ENCODE measurements at regions not wholly inside any gene's neighbourhood (a gene's known extent, or its start where the extent isn't known, plus 50 kb on each side); places are given as distances from the start of the nearest gene placed in this dataset.
A peak's percentile ranks its signal among the peaks of the same experiment; 100 is the strongest.

DNA sequence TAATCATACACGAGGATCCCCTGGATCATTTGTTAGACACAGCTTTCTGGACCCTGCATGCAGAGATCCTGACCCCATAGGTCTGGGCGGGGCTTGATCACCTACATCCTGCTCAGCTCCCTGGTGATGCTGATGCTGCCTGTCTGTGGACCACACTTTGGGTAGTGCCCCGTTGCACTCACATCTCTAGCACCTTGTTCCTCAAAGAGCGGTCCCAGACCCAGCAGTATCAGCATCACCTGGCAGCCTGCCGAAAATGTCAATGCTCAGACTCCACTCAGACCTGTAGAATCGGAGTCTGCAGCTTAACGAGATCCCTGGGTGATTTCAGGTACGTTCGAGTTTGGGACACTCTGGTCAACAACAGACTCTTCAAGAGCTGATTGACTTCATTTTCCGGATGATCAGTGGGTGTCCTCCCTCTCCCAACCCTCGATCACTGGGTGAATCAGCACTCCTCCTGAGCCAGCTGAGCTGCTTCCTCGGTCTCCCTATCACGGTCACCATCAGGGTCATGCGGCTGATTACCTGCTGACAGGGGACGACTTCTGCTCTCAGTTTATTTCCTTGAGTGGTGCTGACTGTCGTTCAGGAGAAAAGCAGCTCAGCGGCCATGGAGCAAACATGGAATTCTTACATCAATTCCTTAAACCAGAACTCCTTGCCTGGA is 150.6 kb upstream of the RAB12 start:
- no peak for DNase-seq

DNA sequence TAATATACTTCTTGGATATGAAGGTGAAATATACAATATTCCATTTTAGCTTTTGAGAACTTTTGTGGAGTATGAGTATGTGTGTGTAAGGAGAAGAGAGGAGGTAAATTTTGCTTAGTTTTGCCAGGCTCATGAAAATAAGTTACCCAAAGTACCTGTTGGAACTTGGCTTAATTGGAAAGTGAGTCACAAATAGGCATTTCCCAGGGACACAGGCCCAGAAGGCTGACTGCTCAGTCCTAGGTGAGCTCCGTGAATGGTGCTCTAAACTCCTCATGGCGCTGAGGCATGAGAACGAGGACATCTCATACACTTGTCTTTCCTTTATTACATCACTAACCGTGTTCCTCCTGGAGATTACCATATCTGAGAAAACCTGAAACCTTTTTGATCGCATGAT is 148.5 kb upstream of the RAB12 start:
- no peak for DNase-seq

DNA sequence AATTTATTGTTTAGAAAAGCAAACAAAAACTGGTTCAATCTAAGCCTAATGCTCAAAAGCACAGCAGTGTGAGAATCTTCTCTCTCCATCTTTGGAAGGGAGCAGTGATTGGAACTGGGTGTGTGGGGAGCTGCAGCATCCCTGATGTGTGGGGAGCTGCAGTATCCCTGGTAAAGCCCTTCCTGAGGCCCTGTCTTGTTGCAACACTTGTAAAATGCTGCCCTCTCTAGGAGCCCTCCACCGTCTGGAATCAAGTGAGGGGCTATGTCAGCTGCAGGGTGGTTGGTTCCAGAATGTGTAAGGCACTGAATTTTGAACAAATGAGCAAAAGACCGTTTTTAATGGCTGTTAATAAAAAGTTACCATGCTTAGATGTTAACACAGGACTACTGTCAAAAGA is 147.7 kb upstream of the RAB12 start:
- DNase-seq = no peak

DNA sequence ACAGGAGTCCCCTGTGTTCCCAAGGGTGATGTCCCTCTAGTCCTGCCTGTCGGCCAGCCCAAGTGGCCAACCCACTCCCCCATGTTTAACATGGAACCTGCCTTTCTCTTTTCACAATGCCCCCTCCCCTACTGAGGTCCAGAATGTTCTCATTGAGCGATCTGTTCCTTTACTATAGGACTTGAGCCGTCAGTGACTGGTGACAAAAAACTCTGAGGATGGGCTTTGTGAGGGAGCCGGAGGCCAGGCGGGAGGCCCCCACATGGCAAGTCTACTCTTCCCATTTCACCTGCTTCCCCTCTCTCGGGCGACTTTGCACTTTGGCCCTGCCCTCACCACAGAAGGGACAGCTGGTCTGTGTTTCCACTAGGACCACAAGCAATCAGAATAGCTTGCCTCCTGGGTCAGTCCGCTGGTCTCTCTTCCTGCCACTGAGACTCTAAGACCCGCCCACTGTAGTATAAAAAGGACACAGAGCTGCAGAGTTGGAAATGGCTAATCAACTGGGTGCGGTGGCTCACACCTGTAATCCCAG is 146.5 kb upstream of the RAB12 start:
- no peak for DNase-seq

DNA sequence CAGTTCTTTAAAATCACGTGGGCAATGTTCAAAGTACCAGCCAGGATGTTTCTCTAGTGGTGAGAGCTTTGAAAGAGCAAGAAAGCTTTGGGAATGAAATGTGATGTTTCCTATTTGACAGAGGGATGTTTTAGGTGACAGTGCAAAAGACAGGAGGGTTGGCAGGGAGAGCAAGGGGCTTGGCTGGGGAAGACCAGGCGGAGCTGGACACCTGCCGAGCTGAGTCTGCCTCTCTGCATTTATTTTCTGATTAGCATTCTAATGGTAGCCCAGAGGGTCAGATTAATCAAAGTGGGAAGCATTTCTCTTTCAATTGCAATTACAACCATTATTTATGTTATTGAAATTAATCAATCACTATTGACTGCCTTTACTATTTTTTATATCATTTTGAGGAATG is 145.4 kb upstream of the RAB12 start:
- DNase-seq = no peak

DNA sequence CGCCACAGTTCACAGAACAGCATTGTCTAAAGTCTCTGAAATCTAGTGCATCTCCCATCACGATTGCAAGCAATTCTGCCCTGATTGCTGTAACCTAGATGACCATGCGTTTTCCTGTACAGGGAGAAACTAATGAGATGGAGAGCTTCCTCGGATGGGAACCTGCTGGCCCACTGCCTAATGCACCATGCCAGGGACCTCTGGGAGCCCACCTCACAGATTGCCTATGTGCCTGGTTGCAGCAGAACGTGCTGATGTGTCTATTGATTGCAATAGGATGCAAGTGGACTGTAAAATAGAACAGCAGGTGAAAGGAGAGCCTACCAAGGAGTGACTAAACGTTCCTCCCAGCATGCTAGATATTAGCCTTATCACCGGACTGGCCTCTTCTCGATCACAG is 141.0 kb upstream of the RAB12 start:
- no peak for DNase-seq

DNA sequence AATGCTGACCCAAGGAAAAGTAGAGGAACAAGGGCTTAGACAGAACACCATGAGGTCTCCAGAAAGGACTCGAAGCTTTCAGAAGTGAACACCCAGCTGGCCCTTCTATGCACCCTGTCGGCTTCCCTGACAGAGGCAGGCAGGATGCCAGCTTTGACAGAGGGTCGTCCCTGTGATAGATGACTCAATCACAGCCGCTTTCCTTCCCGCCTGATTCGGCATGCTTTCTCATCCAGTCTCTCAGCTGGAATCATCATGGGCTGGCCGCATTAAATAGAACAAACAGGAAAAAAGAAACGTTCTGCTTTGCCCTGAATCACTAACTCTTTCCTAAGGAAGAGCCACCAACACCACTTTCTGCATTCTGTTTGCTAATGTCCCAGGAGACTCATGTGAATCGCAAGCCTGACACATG is 140.3 kb upstream of the RAB12 start:
- DNase-seq = no peak

DNA sequence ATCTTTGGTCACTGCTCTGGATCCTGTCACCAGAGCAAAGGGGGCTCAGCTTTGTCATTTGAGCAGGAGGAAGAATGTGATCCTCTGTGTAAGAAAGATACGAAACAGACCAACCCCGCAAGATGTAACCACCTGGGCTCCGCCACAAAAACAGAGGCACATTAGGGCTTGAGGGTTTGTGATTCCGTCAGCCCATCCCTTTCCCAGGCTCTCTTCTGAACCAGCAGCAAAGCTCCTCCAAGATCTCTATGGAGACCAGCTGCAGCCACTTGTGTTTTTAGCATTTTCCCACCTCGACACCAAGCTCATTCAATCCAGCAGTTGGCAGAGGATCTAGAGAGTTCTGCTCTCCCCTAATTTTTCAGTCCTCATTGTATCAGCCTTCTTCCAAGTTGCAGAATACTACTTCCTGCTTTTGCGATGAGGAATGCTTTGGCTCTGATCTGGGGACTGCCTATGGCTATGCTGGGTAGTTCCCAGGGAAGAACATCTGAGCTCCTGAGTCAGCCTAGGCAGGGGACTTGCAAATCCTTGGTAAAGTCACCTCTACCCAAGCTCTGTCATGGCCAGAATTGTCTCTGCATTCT is 139.6 kb upstream of the RAB12 start:
- no peak for DNase-seq

DNA sequence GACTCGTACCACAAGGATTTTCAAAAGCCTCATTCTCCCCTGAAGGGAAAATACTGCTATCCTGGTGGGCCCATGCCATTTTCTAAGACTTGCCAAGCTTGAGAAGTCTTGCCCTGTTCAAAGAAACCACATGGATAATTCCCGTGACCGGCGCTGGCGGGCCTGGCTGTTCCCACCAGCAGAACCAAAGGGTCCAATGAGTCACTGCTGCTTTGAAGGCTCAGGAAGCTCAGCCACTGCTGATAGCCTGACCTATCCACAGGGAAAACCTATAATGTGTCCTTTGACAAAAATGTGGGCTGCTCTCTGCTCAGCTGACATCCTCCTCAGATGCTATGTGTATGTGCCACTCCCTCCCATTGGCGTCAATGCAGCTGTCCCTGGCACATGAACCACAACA is 137.9 kb upstream of the RAB12 start:
- DNase-seq = no peak

DNA sequence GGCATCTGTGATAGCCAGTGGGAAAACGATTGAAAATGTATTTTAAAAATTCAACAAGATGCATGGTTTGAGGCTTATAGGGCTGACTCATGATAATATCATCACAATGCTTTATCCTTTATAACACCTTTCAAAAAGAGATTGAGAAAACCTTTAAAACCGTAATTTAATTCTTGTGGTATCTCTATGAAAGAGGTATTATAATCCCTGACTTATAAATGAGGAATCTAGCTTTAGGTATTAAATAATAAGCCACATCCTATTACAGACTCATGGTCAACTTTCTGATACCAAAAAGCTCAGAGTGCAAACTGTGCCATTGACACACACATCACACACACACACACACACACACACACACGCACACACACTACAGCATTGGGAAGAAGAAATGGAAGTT is 134.6 kb upstream of the RAB12 start:
- no peak for DNase-seq

DNA sequence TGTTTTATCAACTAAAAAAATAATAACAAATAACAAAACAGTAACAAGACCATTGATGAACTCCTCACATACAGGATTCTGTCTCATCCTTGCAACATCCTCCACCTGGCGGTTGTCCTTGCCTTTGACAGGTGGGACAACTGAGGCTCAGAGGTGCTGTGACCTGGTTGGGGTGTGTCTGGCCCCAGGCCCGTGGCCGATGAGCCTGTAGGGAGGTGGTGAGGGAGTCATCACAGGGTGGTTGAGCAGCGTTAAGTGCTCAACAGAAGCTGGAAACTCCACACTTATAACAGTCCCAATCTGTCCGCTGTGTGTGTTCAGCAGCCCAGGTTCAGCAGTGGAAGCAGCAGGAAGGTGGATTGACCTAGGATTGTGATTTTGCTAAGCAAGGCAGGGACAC is 131.6 kb upstream of the RAB12 start:
- DNase-seq = no peak

DNA sequence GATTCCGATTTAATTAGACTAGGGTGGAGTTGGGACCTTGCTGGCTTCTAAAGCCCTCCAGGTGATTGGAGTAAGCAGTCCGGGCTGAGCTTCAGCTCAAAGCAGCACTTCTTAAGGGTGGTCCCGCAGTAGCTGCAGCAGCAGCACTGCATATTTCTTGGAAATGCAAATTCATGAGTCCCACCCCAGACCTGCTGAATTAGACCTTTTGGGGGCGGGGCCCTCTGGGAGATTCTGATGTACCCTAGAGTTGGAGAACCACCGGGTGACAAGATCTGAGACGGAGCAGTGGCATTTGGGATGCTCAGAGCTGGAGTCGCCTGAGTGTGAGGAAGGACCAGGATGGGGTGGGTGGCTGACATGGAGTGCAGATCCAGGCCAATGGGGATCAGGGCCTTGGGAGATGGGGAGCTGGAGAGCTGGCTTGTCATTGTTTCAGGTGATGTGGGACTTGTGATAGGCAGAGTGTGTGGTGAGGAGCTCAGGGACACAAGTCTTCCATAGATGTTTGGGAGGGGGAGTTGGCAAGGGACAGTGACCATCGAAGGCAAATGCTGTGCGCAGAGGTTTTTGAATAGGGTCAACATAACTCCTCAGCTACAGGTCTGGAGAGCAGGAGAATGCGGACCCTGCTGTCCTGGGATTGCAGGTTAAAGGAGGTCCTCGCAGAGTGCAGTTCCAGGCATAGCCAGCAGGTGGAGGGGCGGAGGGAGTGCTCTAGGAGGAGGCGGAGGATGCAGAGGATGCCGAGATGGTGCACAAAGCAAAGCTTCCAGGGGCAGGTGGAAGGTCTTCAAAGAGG is 130.9 kb upstream of the RAB12 start:
- peak; percentile 17 for DNase-seq

DNA sequence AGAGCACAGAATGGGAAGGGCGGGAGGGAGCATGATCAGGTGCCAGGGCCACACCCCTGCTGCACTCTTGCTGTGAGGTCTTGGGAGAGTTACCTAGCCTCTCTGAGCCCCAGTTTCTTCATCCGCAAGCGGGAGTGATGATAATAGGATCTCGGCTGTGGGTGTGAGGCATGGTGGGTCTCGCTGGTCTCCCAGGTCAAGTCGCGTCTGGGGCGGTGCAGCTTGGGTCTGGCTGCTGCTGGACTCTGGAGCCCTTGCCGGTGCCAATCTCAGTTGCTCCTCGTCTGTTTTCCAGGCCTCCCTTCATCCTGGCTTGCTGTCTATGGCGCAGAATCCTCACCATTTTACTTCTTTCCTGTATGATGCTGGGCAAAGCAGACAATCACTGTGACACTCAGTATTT is 130.3 kb upstream of the RAB12 start:
- no peak for DNase-seq

DNA sequence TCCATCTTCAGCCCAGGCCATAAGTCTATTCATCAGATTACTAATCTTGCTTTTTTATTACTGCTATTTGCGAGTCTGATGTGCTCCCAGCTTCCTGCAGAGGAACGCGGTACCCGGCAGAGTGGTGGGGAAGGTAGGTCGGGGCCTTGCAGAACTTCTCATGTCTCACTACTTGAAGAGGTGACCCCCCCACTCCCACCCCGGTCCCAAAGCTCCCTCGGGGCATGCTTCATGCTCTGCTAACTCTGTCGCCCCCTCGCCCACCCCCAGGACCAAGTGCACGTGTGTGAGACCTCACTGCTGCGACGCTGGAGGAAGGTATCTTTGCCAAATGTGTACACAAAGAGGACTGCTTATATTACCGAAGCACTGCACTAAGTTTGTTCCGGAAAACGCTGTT is 129.4 kb upstream of the RAB12 start:
- no peak for DNase-seq

DNA sequence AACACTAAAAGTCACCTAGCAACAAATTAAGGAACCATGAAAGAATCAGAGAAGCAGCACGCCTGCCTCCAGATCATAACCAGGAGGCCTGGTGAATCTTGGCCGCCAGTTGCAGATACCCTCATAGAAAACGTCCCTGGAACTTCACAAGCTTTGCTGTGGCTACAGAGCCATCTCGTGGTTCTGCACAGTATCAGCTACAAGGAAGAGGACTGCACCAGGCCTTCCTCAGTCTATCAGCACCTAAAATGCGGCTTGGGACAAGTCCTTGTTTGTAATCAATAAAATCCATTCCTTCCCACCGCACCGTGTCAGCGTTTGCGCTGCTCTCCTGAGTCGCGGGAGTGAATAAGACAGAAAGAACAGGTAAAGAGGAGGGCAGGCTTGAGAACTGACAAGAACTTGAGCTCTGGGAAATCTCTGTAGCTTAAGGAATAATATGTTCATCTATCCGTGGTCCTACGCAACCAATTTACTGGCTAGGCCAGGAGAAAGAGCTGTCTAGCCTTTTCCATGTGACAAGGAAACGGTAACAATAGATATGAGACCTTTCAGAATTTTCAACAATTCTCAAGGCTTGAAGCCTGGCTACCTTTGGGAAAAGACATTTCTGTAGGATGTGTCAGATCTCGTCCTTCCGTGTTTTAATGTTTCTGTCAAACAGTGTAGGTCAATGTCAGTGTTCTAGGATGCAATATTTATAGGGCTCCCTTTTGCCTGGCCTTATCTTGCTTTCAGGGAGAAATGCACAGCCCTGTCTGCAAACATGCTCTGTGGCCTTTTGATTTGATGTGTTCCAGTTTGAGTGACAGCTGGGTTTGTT is 128.5 kb upstream of the RAB12 start:
- DNase-seq = no peak

DNA sequence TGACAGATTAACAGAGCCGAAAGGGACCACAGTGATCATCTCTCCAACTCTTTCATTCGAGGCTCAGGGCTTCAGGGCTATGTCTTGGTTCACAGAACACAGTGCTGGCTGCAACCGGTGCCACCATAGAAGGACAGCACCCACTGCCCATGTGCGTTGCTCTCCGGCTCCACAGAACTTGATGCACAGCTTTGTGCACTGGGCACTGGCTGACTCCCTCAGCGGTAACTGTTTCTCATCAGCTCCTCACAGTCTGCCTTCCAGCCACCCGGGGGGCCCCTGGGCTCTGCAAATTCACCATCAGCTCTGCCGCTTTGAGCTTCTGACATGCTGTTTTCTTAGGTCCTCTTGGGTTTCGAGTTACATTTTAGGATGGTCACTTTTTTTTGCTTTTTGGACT is 124.3 kb upstream of the RAB12 start:
- DNase-seq = no peak

DNA sequence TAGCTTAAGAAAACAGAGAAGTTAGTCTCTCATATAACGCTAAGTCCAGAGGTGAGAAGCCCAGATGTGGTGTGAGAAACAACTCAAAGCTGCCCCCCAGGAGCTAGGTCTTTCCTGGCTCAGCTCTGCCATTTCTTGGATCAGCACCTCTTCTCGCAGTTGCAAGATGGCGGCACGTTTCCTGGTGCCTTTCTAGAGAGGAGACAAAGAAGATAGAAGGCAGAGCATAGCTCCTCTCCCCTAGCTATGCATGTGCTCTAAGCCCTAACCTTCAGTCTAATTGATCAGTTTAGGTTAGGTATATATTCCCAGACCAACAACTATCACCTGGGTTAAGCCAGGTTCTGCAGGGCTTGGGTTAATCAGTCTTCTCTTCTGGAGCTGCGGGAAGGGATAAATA is 119.5 kb upstream of the RAB12 start:
- no peak for DNase-seq

DNA sequence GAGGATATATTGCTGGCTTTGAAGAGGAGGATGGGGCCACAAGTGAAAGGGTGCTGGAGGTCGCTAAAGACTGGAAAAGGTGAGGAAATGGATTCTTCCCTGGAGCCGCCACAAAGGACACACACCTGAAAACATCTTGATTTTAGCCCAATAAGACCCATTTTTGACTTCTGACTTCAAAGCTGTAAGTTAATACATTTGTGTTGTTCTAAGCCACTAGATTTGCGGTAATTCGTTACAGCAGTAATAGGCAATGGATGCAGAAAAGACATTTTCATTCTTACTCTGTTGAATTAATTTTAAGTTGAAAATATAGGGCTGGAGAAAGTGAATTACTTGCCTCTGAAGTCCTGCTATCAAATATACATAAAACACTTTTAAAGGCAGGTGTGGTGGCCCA is 117.7 kb upstream of the RAB12 start:
- DNase-seq = no peak

DNA sequence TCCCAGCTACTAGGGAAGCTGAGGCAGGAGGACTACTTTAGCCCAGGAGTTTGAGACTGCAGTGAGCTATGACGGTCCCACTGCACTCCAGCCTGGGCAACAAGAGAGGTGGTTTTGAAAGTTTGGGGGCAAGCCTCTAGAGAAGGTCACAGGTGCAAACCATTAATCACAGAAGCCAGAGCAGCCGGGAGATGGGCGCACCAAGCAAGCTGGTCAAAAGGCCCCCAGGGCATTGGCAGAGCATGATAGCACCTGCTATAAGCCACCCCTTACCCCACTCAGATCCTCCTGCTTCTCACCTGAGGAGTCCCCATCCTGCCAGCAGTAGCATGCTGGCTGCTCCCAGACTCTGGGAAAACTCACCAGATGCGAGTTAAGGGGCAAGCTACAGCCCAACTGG is 116.1 kb upstream of the RAB12 start:
- DNase-seq = no peak

DNA sequence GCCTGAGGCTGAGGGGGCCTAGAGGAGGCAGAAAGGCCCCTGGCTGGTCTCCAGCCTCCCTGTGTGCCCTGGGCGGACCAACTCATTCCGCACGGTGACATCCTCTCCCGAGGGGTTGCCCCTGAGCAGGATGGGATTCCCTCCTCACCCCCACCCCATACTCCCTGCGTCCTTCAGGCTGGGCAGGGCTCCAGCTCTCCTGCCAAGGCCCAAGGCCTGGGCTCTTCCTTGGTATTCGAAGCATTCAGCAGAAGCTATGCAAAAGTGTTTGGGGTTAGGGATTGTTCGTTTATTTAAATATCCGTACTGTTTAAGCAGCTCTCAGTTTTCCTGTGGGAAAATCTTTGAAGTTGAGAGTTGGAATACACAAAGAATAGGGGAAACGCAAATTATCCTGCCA is 113.1 kb upstream of the RAB12 start:
- no peak for DNase-seq

DNA sequence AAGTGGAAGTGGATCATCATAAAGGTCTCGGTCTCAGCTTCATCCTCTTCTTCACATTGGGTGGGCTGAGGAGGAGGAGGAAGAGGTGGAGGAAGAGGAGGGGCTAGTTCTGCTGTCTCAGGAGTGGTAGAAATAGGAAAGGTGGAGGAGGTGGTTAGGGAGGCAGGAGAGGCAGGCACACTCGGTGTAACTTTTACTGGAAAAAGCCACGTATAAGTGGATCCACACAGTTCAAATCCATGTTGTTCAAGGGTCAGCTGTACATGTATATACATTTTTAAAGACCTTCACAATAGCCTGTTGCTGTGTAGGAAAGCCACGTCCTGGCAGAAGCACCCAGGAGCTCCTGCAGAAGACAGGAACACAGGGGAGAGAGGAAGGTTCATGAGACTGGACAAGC is 110.3 kb upstream of the RAB12 start:
- no peak for DNase-seq

DNA sequence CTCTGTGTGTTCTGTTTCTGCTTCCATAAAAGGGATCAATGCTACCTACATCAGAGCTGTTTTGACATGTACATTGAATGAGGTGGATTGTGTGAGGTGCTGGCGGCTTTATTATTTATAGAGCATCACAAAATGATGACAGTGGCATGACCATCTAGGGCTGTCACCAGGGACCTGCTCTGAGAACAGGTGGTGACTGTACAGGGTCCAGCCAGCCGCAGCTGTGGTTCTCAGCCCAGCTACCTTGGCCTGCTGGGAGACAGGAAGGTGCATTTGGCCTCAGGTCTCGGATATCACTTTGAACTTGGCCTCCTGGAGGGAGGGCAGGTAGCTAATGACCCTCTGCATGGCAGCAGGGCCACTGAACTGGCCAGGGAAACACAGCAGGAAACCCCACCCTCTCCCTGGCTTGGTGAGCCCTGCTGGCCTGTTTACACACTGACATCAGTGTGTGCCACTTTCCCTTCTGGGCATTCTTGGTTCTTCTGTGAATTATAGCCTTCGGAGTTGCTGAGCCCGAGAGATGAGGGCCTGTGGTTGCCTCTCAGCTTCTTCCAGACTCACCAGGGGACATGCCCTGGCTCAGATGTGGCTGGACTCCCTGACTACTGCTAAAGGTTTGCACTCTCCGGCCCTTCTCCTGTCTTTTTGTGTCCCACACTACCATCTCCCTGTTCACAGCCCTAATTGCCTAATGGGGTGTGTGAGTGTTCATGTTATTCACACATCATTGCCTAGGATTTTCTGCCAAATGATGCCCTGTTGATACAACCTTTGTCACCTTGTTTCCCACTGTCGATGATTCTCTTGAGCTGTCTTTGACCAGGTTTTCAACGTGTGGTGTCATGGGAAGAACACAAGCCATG is 109.2 kb upstream of the RAB12 start:
- DNase-seq = no peak

All from stimulated activated naive CD4-positive, alpha-beta T cell treated with Interleukin-2 at 50 U/mL for 16 hours (primary cell).